Heart right ventricle (tissue), 16 donors: ENCODE measurements at regions not wholly inside any gene's neighbourhood (a gene's known extent, or its start where the extent isn't known, plus 50 kb on each side); places are given as distances from the start of the nearest gene placed in this dataset.

ENCODE experiments used
- ATAC-seq, 8 donors: fragments of 200-7000 bp; cut with Tn5 transposase; one replicate each; pipeline ENCODE4 v1.9.1; 2020; ENCODE audit warnings: mild to moderate bottlenecking in 8 of 8, moderate library complexity in 8 of 8, moderate number of reproducible peaks in 1 of 8
- DNase-seq, 2 donors: peaks; one replicate each; pipeline ENCODE4 v3.0.0-alpha.2; 2020
- H3K27ac ChIP-seq, 10 donors: fragments of 200-600 bp; sonication (generic) in 2 of 10; one replicate each; pipeline versions ENCODE4 v1.5.0 to v1.8.0; 2020 to 2022; ENCODE audit warnings: mild to moderate bottlenecking in 3 of 10
- H3K27me3 ChIP-seq, 7 donors: fragments of 200-600 bp; one replicate each; pipeline ENCODE4 v1.8.0; 2021 to 2022; ENCODE audit warnings: mild to moderate bottlenecking in 2 of 7
- H3K36me3 ChIP-seq, 9 donors: fragments of 200-600 bp; sonication (generic) in 1 of 9; one replicate each; pipeline versions ENCODE4 v1.5.0 to v1.8.0; 2020 to 2022; ENCODE audit warnings: mild to moderate bottlenecking in 2 of 9
- H3K4me1 ChIP-seq, 9 donors: fragments of 200-600 bp; sonication (generic) in 1 of 9; one replicate each; pipeline versions ENCODE4 v1.5.0 to v1.8.0; 2020 to 2022; ENCODE audit warnings: mild to moderate bottlenecking in 4 of 9
- H3K4me3 ChIP-seq, 10 donors: fragments of 200-600 bp; sonication (generic) in 2 of 10; one replicate each; pipeline versions ENCODE4 v1.5.0 to v1.8.0; 2020 to 2022; ENCODE audit warnings: mild to moderate bottlenecking in 7 of 10, moderate library complexity in 2 of 10
- H3K9me3 ChIP-seq, 11 donors: fragments of 200-600 bp in 10 of 11; sonication (generic) in 2 of 11; one replicate each; pipeline versions ENCODE4 v1.5.0 to v1.8.0; 2013 to 2022; ENCODE audit warnings: mild to moderate bottlenecking in 2 of 11, control low read depth in 1 of 11, moderate library complexity in 1 of 11
- WGBS, 2 donors: extraction: QIAGEN DNeasy Blood & Tissue Kit; methylation state at CpG; one replicate each; pipeline ENCODE4 v1.1.7; 2013; ENCODE audit warnings: inconsistent platforms in 1 of 2; 5-methylcytosine and 5-hydroxymethylcytosine counted together
- intact Hi-C, 10 donors: fragments of 100-400 bp; cut with DNase I; formaldehyde crosslinking; loops; one replicate each; pipeline versions ENCODE4 v1.11.1 to v1.14.2; 2022
- TF ChIP-seq, protein P1 (sequence below), 9 donors: fragments of 200-600 bp; sonication (generic) in 2 of 9; IDR thresholded peaks; one replicate each; pipeline versions ENCODE4 v1.5.0 to v1.8.0; 2021 to 2022; ENCODE audit warnings: antibody characterized with exemption in 9 of 9, mild to moderate bottlenecking in 5 of 9, moderate library complexity in 1 of 9
- donor health status: Arrhythmogenic right ventricular cardiomyopathy.
- donor health status: ischemic (EF 13 %, LVEDD 7.1; RV severe dilation, severe dysfunction).
- donor health status: healthy with polysubstance abuse.
- donor health status: DM: no; HTN: yes; CAD: no.
- donor health status: DM: no; HTN: no; CAD: no.
- donor health status: ischemic (EF 25% LVEDD 6.9; RV normal size, moderate dysfunction).
- donor health status: ischemic (EF 25% LVEDD 5.7; RV mildly dilated, moderate dysfunction).
- donor health status: healthy.
- donor health status: DM: yes; HTN: yes; CAD: no.
- donor health status: Ischemic cardiomyopathy.
- donor health status: ischemic (EF 35%, LVEDD 5.7; RV mildly dilated, moderate dysfunction).
- donor health status: nonischemic (EF 11% LVEDD 7.7; RV severe dilation, severe dysfunction).
- donor health status: DM: yes; HTN: yes; CAD: no.
- donor health status: PGD.
- donor health status: ischemic (EF 29% LVEDD 5.4; RV normal size, mild dysfunction).
- donor health status: nonischemic (EF 23%, LVEDD 6.1; RV moderate dilation, normal function).

DNA sequence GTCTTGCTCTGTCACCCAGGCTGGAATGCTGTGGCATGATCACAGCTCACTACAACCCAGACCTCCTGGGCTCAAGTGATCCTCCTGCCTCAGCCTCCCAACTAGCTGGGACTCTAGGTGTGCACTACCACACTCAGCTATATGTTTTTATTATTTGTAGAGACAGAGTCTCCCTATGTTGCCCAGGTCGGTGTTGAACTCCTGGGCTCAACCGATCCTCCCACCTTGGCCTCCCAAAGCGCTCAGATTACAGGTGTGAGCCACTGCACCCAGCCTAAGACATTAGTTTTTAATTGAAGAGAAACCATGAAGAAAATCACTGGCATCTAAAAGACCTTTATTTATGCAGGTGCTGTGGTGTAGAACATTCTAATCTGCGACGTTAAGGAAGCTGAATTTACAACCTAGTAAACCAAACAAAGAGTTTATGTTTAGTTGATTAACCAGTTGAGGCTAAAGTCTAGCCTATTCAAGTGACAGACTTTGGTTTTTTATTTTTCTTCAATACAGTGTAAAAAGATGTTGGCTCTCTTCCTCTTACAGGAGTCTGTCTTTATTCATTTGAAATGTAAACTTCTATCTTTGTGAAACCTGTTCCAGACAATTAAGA is 52.5 kb upstream of the NBL1 start:
- ATAC-seq (no peak), DNase-seq (no peak)
- H3K36me3 ChIP-seq: no peaks in the 10 kb centered on the region
- no peaks in the 10 kb centered on the region for H3K27me3 ChIP-seq
- H3K4me3 ChIP-seq: no peak overlapping the region
- TF ChIP-seq, protein P1, sequence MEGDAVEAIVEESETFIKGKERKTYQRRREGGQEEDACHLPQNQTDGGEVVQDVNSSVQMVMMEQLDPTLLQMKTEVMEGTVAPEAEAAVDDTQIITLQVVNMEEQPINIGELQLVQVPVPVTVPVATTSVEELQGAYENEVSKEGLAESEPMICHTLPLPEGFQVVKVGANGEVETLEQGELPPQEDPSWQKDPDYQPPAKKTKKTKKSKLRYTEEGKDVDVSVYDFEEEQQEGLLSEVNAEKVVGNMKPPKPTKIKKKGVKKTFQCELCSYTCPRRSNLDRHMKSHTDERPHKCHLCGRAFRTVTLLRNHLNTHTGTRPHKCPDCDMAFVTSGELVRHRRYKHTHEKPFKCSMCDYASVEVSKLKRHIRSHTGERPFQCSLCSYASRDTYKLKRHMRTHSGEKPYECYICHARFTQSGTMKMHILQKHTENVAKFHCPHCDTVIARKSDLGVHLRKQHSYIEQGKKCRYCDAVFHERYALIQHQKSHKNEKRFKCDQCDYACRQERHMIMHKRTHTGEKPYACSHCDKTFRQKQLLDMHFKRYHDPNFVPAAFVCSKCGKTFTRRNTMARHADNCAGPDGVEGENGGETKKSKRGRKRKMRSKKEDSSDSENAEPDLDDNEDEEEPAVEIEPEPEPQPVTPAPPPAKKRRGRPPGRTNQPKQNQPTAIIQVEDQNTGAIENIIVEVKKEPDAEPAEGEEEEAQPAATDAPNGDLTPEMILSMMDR (IDR thresholded peaks at IDR 0.05): no peak
- peaks cover 0 to 9% (median 7%) of the 10 kb centered on the region in 9 donors for H3K4me1 ChIP-seq
- 84 to 86% methylated on average over 5 of the region's 5 CpGs for WGBS, 2 donors
- H3K27ac ChIP-seq: no peak overlapping the region
- intact Hi-C loops: loop anchor here in 2 of 10 donors (10.0 kb wide), 2 partner anchors 107 to 377 kb away; partner anchors contain the start of genes CAPZB (in 1 of the 2) and UBR4 (in 1 of the 2)
- no peaks in the 10 kb centered on the region for H3K9me3 ChIP-seq

GRCh38 chr1:19585507-19585906 is 58.6 kb upstream of the NBL1 start:
- H3K27ac ChIP-seq: no peak overlapping the region
- no peaks in the 10 kb centered on the region for H3K27me3 ChIP-seq
- DNase-seq (no peak), ATAC-seq (no peak)
- H3K4me3 ChIP-seq: no peak overlapping the region
- WGBS, 2 donors: 90 to 96% methylated on average over 1 of the region's 1 CpG
- intact Hi-C loops: loop anchor here in 4 of 10 donors (10.0 kb wide), 3 partner anchors 101 to 201 kb away; partner anchors contain the start of gene CAPZB (in 1 of the 4)
- H3K36me3 ChIP-seq: no peaks in the 10 kb centered on the region
- TF ChIP-seq, protein P1 (IDR thresholded peaks at IDR 0.05): no peak
- peaks cover 0 to 14% (median 0%) of the 10 kb centered on the region in 9 donors for H3K4me1 ChIP-seq
- no peaks in the 10 kb centered on the region for H3K9me3 ChIP-seq

- peaks cover 0 to 24% (median 0%) of the 10 kb centered on the region in 9 donors for H3K4me1 ChIP-seq
- H3K9me3 ChIP-seq: no peaks in the 10 kb centered on the region
- peak; percentile 40 to 61 for DNase-seq
- WGBS, 2 donors: 47 to 63% methylated on average over 4 of the region's 4 CpGs
- peak in 6 of 8 donors; percentile 27 to 63 (median 55) for ATAC-seq
- no peak overlapping the region for H3K4me3 ChIP-seq
- H3K27ac ChIP-seq: no peak overlapping the region
- H3K27me3 ChIP-seq: no peaks in the 10 kb centered on the region
- no peaks in the 10 kb centered on the region for H3K36me3 ChIP-seq
- intact Hi-C loops: loop anchor here in 7 of 10 donors (5.0 to 10.0 kb wide), 7 partner anchors 90 to 240 kb away; partner anchors contain the start of gene CAPZB (in 3 of the 7)
- TF ChIP-seq, protein P1 (IDR thresholded peaks at IDR 0.05): peak; percentile 35 to 78 (median 57)
Measured at GRCh38 chr1:19582318-19582717, 61.8 kb upstream of the NBL1 start.

GRCh38 chr1:19581381-19581780 is 62.7 kb upstream of the NBL1 start:
- no peak overlapping the region for H3K4me3 ChIP-seq
- intact Hi-C loops: loop anchor here in 7 of 10 donors (5.0 to 10.0 kb wide), 7 partner anchors 89 to 239 kb away; partner anchors contain the start of gene CAPZB (in 3 of the 7)
- H3K27me3 ChIP-seq: no peaks in the 10 kb centered on the region

More at GRCh38 chr1:19581381-19581780, 62.7 kb upstream of the NBL1 start:
- DNase-seq: no peak
- no peaks in the 10 kb centered on the region for H3K9me3 ChIP-seq
- ATAC-seq: no peak
- H3K4me1 ChIP-seq: peaks cover 0 to 24% (median 0%) of the 10 kb centered on the region in 9 donors
- 92 to 98% methylated on average over 7 of the region's 7 CpGs for WGBS, 2 donors
- no peaks in the 10 kb centered on the region for H3K36me3 ChIP-seq
- TF ChIP-seq, protein P1 (IDR thresholded peaks at IDR 0.05): no peak
- H3K27ac ChIP-seq: no peak overlapping the region
